GM12865 (cell line): ENCODE measurements at regions not wholly inside any gene's neighbourhood (a gene's known extent, or its start where the extent isn't known, plus 50 kb on each side); places are given as distances from the start of the nearest gene placed in this dataset.

ENCODE experiments used
- DNase-seq: peaks from one replicate; pipeline ENCODE4 v3.0.0; 2010; ENCODE audit warnings: low read depth
- H3K4me3 ChIP-seq: 2 replicates; pipeline ENCODE4 v1.5.1; 2011; ENCODE audit warnings: mild to moderate bottlenecking, low read depth, low read length, control low read depth
- CTCF ChIP-seq: IDR thresholded peaks from 2 replicates; pipeline ENCODE4 v1.5.1; 2011; ENCODE audit warnings: low read length, control low read depth, low read depth, inconsistent platforms; ENCODE audit not compliant: insufficient read depth; ENCODE audit errors: missing control alignments

- TF ChIP-seq CTCF: no peak
- no peak overlapping the region for H3K4me3 ChIP-seq
- no peak for DNase-seq
Observed at GRCh38 chr2:224146356-224147160, 107.5 kb upstream of the SERPINE2 start.

- no peak overlapping the region for H3K4me3 ChIP-seq
- DNase-seq: no peak
- no peak for TF ChIP-seq CTCF
Observed at GRCh38 chr2:224145751-224146355, 106.8 kb upstream of the SERPINE2 start.

GRCh38 chr2:224143526-224143925 lies 104.4 kb upstream of the SERPINE2 start:
- H3K4me3 ChIP-seq: no peak overlapping the region
- TF ChIP-seq CTCF: no peak
- no peak for DNase-seq

GRCh38 chr2:224142397-224143312 lies 103.6 kb upstream of the SERPINE2 start:
- H3K4me3 ChIP-seq: no peak overlapping the region
- no peak for TF ChIP-seq CTCF
- DNase-seq: no peak

- no peak for TF ChIP-seq CTCF
- DNase-seq: no peak
- no peak overlapping the region for H3K4me3 ChIP-seq
Observed at GRCh38 chr2:224141304-224141703, 102.2 kb upstream of the SERPINE2 start.

GRCh38 chr2:224137208-224137607 lies 98.1 kb upstream of the SERPINE2 start:
- H3K4me3 ChIP-seq: no peak overlapping the region
- no peak for TF ChIP-seq CTCF
- no peak for DNase-seq
